ENCODE measurements at regions not wholly inside any gene's neighbourhood (a gene's known extent, or its start where the extent isn't known, plus 50 kb on each side); places are given as distances from the start of the nearest gene placed in this dataset.
"Not testable (repeated sequence)": the region's sequence is repeated elsewhere in the genome, so short reads cannot be mapped to it uniquely, and the experiment has no call there.

DNA sequence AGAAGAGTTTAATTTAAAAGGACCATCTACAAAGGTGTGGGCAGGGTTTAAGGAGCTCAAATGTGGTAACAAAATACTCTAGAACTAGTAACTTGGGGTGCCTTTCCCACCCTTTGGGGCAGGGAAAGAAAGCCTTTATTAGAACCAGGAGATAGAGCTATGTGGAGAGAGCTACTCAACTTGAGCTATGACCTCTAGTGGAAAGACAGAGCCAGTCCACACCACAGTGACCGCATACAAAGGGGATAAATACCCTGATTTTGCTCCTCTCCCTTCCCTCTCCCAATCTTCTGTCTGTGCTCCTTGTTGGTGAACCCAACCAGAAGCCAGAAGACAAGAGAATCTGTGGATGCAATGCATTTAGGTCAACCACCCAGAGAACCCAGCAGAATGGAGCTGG is 54.4 kb upstream of the JAK1 start:
- no peaks in the 10 kb centered on the region for H3K27me3 ChIP-seq (replicated peaks; ENCODE audit: control insufficient read depth, insufficient read depth, low read length, poor library complexity, severe bottlenecking)
- H3K4me1 ChIP-seq (ENCODE audit: control insufficient read depth, insufficient read depth, low read length, poor library complexity, severe bottlenecking): no peaks in the 10 kb centered on the region
- DNase-seq: no peak
- H3K9me3 ChIP-seq (ENCODE audit: control insufficient read depth, low read length): no peaks in the 10 kb centered on the region
- H3K4me3 ChIP-seq (ENCODE audit: insufficient read depth, low read depth, low read length, poor library complexity, severe bottlenecking): no peak overlapping the region
- H3K27ac ChIP-seq (ENCODE audit: insufficient read depth, low read length, poor library complexity, severe bottlenecking): no peak overlapping the region
- no peaks in the 10 kb centered on the region for H3K36me3 ChIP-seq (ENCODE audit: control insufficient read depth, insufficient read depth, low read length)

DNA sequence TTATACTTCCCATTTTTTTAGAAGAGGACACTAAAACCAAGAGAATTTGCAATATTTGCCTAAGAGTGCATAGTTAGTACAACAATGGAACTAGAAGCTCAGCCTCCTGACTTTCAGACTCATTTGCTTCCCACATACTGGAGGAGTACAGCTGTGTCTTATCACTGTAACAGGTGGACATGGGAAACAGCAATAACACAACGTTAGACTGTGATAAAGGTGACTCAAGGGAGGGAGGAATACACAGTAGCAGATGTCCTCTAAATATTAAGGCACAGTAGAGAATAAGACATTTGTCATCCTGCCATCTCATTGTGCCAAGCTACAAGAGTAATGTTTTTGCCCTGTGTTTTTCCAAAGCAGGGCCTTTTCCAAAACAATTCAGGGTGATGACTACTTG is 55.4 kb upstream of the JAK1 start:
- no peaks in the 10 kb centered on the region for H3K36me3 ChIP-seq (ENCODE audit: control insufficient read depth, insufficient read depth, low read length)
- no peak overlapping the region for H3K4me3 ChIP-seq (ENCODE audit: insufficient read depth, low read depth, low read length, poor library complexity, severe bottlenecking)
- H3K27ac ChIP-seq (ENCODE audit: insufficient read depth, low read length, poor library complexity, severe bottlenecking): no peak overlapping the region
- DNase-seq: no peak
- H3K27me3 ChIP-seq (replicated peaks; ENCODE audit: control insufficient read depth, insufficient read depth, low read length, poor library complexity, severe bottlenecking): no peaks in the 10 kb centered on the region
- H3K9me3 ChIP-seq (ENCODE audit: control insufficient read depth, low read length): no peaks in the 10 kb centered on the region
- H3K4me1 ChIP-seq (ENCODE audit: control insufficient read depth, insufficient read depth, low read length, poor library complexity, severe bottlenecking): no peaks in the 10 kb centered on the region

DNA sequence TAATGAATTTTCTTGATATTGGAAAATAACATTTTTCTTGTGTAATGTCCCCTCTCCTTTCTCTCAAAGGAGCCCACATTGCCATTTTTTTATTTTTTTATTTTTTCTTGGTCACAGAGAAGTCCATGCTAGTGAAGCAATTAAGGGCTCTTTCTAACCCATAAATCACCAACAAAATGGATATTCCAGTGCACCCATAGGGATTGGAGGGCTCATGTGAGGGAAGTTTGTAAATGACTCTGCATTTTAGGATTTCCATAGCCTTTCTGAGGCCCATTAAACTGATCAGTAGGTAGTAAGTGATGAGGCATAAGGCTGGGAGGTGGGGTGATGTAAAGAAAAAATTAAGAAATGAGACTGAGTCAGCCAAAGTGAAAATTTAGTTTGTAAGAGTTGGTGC is 55.9 kb upstream of the JAK1 start:
- DNase-seq: no peak
- no peaks in the 10 kb centered on the region for H3K9me3 ChIP-seq (ENCODE audit: control insufficient read depth, low read length)
- no peak overlapping the region for H3K27ac ChIP-seq (ENCODE audit: insufficient read depth, low read length, poor library complexity, severe bottlenecking)
- no peaks in the 10 kb centered on the region for H3K27me3 ChIP-seq (replicated peaks; ENCODE audit: control insufficient read depth, insufficient read depth, low read length, poor library complexity, severe bottlenecking)
- no peaks in the 10 kb centered on the region for H3K4me1 ChIP-seq (ENCODE audit: control insufficient read depth, insufficient read depth, low read length, poor library complexity, severe bottlenecking)
- H3K4me3 ChIP-seq (ENCODE audit: insufficient read depth, low read depth, low read length, poor library complexity, severe bottlenecking): no peak overlapping the region
- H3K36me3 ChIP-seq (ENCODE audit: control insufficient read depth, insufficient read depth, low read length): no peaks in the 10 kb centered on the region

DNA sequence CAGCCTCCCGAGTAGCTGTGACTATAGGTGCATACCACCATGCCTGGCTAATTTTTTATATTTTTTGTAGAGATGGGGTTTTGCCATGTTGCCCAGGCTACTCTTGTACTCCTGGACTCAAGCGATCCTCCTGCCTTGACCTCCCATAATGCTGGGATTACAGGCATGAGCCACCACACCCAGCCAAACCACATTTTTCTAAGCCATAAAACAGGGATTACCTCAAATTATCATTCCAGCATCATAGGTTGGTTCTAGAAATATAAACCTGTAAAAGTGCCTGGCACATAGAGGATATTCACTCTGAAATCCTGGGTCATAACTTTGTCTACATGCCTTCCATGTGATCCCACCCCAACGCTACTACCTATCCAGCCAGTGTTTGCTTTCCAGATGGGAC is 59.4 kb upstream of the JAK1 start:
- Histone ChIP-seq H3K27me3 (replicated peaks; ENCODE audit: control insufficient read depth, insufficient read depth, low read length, poor library complexity, severe bottlenecking) (no peaks in the 10 kb centered on the region), H3K9me3 (ENCODE audit: control insufficient read depth, low read length) (no peaks in the 10 kb centered on the region), H3K4me1 (ENCODE audit: control insufficient read depth, insufficient read depth, low read length, poor library complexity, severe bottlenecking) (no peaks in the 10 kb centered on the region), H3K36me3 (ENCODE audit: control insufficient read depth, insufficient read depth, low read length) (no peaks in the 10 kb centered on the region), H3K4me3 (ENCODE audit: insufficient read depth, low read depth, low read length, poor library complexity, severe bottlenecking) (no peak overlapping the region), H3K27ac (ENCODE audit: insufficient read depth, low read length, poor library complexity, severe bottlenecking) (no peak overlapping the region)
- no peak for DNase-seq

DNA sequence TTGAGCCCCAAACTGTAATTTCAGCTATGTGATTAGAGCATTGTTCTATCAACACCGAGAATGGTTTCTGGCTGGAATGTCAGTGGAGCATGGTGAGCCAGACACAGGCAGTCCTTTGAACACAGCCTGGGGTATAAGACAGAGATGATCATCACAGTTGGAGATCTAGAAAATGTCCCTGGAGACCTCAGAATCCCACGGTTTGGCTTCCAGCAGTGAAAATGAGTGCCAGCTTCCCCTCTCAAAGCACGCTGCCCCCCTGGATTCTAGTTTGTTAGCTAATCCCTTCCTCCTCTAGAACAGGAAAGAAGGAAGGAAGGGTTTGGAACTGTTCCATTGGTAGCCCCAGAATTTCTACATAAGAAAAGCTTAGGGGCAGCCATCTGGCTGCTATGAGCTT is 59.9 kb upstream of the JAK1 start:
- Histone ChIP-seq H3K27me3 (replicated peaks; ENCODE audit: control insufficient read depth, insufficient read depth, low read length, poor library complexity, severe bottlenecking) (no peaks in the 10 kb centered on the region), H3K9me3 (ENCODE audit: control insufficient read depth, low read length) (no peaks in the 10 kb centered on the region), H3K36me3 (ENCODE audit: control insufficient read depth, insufficient read depth, low read length) (no peaks in the 10 kb centered on the region), H3K4me3 (ENCODE audit: insufficient read depth, low read depth, low read length, poor library complexity, severe bottlenecking) (no peak overlapping the region), H3K27ac (ENCODE audit: insufficient read depth, low read length, poor library complexity, severe bottlenecking) (no peak overlapping the region), H3K4me1 (ENCODE audit: control insufficient read depth, insufficient read depth, low read length, poor library complexity, severe bottlenecking) (no peaks in the 10 kb centered on the region)
- DNase-seq: no peak

DNA sequence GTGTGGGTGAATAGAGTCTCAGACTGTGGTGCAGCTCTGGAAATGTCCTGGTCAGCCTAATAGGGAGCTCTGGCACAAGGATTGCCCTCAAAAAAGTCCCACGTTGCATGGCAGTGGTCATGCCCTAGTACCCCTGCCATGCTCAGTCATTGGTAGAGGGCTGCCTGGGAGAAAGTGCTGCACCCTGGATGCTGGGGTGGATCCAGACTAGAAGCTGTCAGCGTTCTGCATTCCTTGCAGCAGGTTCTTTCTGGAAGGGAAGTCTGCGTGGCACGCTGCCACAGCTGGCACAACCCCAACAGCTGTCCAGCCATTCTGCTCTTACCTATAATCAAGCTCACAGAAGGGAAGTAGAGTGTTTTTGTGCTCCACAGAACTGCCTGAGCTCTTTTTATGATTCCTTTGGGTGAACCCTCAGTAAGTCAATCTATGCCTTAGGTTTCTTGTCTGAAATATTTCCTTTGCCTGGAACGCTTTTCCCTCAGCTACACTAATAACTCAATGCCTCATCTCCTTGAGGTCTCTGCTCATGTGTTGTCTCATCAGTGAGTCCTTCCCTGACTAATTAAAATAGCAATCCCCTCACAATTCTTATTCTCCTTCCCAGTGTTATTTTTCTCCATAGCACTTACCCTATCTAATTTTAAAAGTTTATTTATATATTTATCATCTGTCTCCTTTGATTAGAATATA is 61.5 kb upstream of the JAK1 start:
- Histone ChIP-seq H3K4me1 (ENCODE audit: control insufficient read depth, insufficient read depth, low read length, poor library complexity, severe bottlenecking) (no peaks in the 10 kb centered on the region), H3K9me3 (ENCODE audit: control insufficient read depth, low read length) (no peaks in the 10 kb centered on the region), H3K27ac (ENCODE audit: insufficient read depth, low read length, poor library complexity, severe bottlenecking) (no peak overlapping the region), H3K36me3 (ENCODE audit: control insufficient read depth, insufficient read depth, low read length) (no peaks in the 10 kb centered on the region), H3K27me3 (replicated peaks; ENCODE audit: control insufficient read depth, insufficient read depth, low read length, poor library complexity, severe bottlenecking) (no peaks in the 10 kb centered on the region), H3K4me3 (ENCODE audit: insufficient read depth, low read depth, low read length, poor library complexity, severe bottlenecking) (no peak overlapping the region)
- DNase-seq: no peak

DNA sequence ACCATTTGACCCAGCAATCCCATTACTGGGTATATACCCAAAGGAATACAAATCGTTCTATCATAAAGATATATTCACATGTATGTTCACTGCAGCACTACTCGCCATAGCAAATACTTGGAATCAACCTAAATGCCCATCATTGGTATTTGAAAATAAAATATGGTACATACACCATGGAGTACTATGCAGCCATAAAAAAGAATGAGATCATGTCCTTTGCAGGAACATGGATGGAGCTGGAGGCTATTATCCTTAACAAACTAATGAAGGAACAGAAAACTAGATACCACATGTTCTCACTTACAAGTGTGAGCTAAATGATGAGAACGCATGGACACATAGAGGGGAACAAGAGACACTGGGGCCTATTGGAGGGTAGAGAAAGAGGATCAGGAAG is 63.1 kb upstream of the JAK1 start:
- H3K36me3 ChIP-seq (ENCODE audit: control insufficient read depth, insufficient read depth, low read length); H3K27ac ChIP-seq (ENCODE audit: insufficient read depth, low read length, poor library complexity, severe bottlenecking); DNase-seq; H3K4me3 ChIP-seq (ENCODE audit: insufficient read depth, low read depth, low read length, poor library complexity, severe bottlenecking); H3K27me3 ChIP-seq (replicated peaks; ENCODE audit: control insufficient read depth, insufficient read depth, low read length, poor library complexity, severe bottlenecking); H3K4me1 ChIP-seq (ENCODE audit: control insufficient read depth, insufficient read depth, low read length, poor library complexity, severe bottlenecking); H3K9me3 ChIP-seq (ENCODE audit: control insufficient read depth, low read length): not testable (repeated sequence)

DNA sequence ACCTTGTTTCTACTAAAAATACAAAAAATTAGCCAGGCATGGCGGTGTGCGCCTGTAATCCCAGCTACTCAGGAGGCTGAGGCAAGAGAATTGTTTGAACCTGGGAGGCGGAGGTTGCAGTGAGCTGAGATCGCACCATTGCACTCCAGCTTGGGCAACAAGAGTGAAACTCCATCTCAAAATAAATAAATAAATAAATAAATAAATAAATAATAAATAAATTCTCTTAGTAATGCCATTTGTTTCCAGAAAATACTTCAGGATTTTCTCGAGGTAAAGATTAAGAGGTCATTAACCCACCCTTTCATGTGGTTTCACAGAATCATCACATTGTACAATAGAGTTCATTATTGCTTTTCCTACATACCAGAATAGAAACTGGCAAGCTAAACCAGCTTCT is 68.5 kb upstream of the JAK1 start:
- not testable (repeated sequence) for DNase-seq; H3K27ac ChIP-seq (ENCODE audit: insufficient read depth, low read length, poor library complexity, severe bottlenecking); H3K27me3 ChIP-seq (replicated peaks; ENCODE audit: control insufficient read depth, insufficient read depth, low read length, poor library complexity, severe bottlenecking); H3K4me1 ChIP-seq (ENCODE audit: control insufficient read depth, insufficient read depth, low read length, poor library complexity, severe bottlenecking); H3K36me3 ChIP-seq (ENCODE audit: control insufficient read depth, insufficient read depth, low read length); H3K4me3 ChIP-seq (ENCODE audit: insufficient read depth, low read depth, low read length, poor library complexity, severe bottlenecking); H3K9me3 ChIP-seq (ENCODE audit: control insufficient read depth, low read length)

DNA sequence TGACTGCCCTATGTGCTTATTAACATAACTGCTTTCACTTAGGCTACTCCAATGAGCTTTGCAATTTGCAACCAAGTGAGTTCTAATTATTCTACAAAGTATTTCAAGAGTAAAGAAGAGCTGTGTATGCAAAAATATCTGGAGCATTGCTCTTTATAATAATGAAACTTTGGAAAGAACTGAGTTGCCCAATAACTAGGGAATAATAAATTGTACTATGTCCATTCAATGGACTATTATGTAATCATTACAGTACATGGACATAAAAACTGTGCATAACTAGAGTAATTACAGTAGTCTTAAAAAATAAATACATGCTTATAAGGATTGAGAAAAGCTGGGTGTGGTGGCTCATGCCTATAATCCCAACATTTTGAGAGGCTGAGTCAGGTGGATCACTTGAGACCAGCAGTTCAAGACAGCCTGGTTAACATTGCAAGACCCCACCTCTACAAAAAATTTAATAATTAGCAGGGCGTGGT is 70.3 kb upstream of the JAK1 start:
- H3K27me3 ChIP-seq (replicated peaks; ENCODE audit: control insufficient read depth, insufficient read depth, low read length, poor library complexity, severe bottlenecking): no peaks in the 10 kb centered on the region
- no peaks in the 10 kb centered on the region for H3K36me3 ChIP-seq (ENCODE audit: control insufficient read depth, insufficient read depth, low read length)
- no peaks in the 10 kb centered on the region for H3K4me1 ChIP-seq (ENCODE audit: control insufficient read depth, insufficient read depth, low read length, poor library complexity, severe bottlenecking)
- H3K4me3 ChIP-seq (ENCODE audit: insufficient read depth, low read depth, low read length, poor library complexity, severe bottlenecking): no peak overlapping the region
- H3K9me3 ChIP-seq (ENCODE audit: control insufficient read depth, low read length): no peaks in the 10 kb centered on the region
- DNase-seq: no peak
- H3K27ac ChIP-seq (ENCODE audit: insufficient read depth, low read length, poor library complexity, severe bottlenecking): no peak overlapping the region

DNA sequence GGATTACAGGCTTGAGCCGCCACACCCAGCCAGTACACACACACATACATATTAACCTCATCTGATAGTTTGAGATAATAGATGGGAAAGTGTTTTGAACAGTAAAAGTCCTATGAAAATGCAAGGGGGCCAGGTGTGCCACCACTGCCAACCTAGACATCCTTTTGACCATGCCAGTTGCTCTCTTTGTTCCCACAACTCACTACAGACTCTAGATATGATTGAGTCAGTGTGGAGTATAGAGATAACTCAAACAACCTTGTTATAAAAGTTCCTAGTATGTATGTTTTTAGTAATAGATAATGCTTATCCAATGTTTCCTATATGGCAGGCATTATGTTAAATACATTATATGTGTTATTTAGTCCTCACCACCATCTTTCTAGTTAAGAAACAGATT is 72.7 kb upstream of the JAK1 start:
- Histone ChIP-seq H3K9me3 (ENCODE audit: control insufficient read depth, low read length) (no peaks in the 10 kb centered on the region), H3K36me3 (ENCODE audit: control insufficient read depth, insufficient read depth, low read length) (no peaks in the 10 kb centered on the region), H3K27me3 (replicated peaks; ENCODE audit: control insufficient read depth, insufficient read depth, low read length, poor library complexity, severe bottlenecking) (no peaks in the 10 kb centered on the region), H3K27ac (ENCODE audit: insufficient read depth, low read length, poor library complexity, severe bottlenecking) (no peak overlapping the region), H3K4me1 (ENCODE audit: control insufficient read depth, insufficient read depth, low read length, poor library complexity, severe bottlenecking) (no peaks in the 10 kb centered on the region), H3K4me3 (ENCODE audit: insufficient read depth, low read depth, low read length, poor library complexity, severe bottlenecking) (no peak overlapping the region)
- DNase-seq: no peak

All from effector memory CD4-positive, alpha-beta T cell (primary cell).